Keratinocyte (primary cell): ENCODE measurements at regions not wholly inside any gene's neighbourhood (a gene's known extent, or its start where the extent isn't known, plus 50 kb on each side); places are given as distances from the start of the nearest gene placed in this dataset.

Experiments
- DNase-seq: peaks from one replicate; pipeline ENCODE4 v3.0.0-alpha.2; 2011; ENCODE audit warnings: low read depth, missing footprints, low spot score
- FAIRE-seq: peaks from 2 replicates; lab custom pipeline; 2011; peaks lifted over from hg19 to GRCh38; lab: Jason Lieb, UNC
- H2AFZ ChIP-seq: 2 replicates; pipeline ENCODE4 v1.6.0; 2012; ENCODE audit warnings: low read length, control low read depth, inconsistent platforms; ENCODE audit not compliant: control insufficient read depth
- H3K27ac ChIP-seq: 2 replicates; pipeline ENCODE4 v1.5.1; 2011; ENCODE audit warnings: low read length; ENCODE audit not compliant: control insufficient read depth, insufficient read depth
- H3K27me3 ChIP-seq: 3 replicates; pipeline ENCODE4 v1.6.0; 2011; ENCODE audit warnings: low read length; ENCODE audit not compliant: control insufficient read depth, insufficient read depth; ENCODE audit errors: extremely low read depth
- H3K36me3 ChIP-seq, 2 experiments: 2 replicates in 1 of 2; 3 replicates in 1 of 2; pipeline ENCODE4 v1.5.1; 2011; ENCODE audit warnings: low read length in 2 of 2, mild to moderate bottlenecking in 1 of 2; ENCODE audit not compliant: control insufficient read depth in 2 of 2, insufficient read depth in 2 of 2; ENCODE audit errors: extremely low read depth in 1 of 2
- H3K4me1 ChIP-seq: 3 replicates; pipeline ENCODE4 v1.5.1; 2011; ENCODE audit warnings: low read length; ENCODE audit not compliant: control insufficient read depth, insufficient read depth; ENCODE audit errors: extremely low read depth
- H3K4me2 ChIP-seq: 3 replicates; pipeline ENCODE4 v1.6.0; 2011; ENCODE audit warnings: low read depth, low read length; ENCODE audit not compliant: control insufficient read depth, insufficient read depth; ENCODE audit errors: extremely low read depth
- H3K4me3 ChIP-seq, 3 experiments: fragments of 200-600 bp in 1 of 3; sonication (generic) in 1 of 3; 2 replicates in 2 of 3; 3 replicates in 1 of 3; pipeline ENCODE4 v1.5.1; 2011 to 2016; ENCODE audit warnings: low read length in 3 of 3, mild to moderate bottlenecking in 3 of 3, control low read depth in 2 of 3, inconsistent platforms in 1 of 3, low read depth in 1 of 3, mixed read lengths in 1 of 3, mixed run types in 1 of 3, moderate library complexity in 1 of 3; ENCODE audit not compliant: control insufficient read depth in 2 of 3, insufficient read depth in 2 of 3; ENCODE audit errors: extremely low read depth in 1 of 3
- H3K79me2 ChIP-seq: 2 replicates; pipeline ENCODE4 v1.6.0; 2012; ENCODE audit warnings: low read length; ENCODE audit not compliant: control insufficient read depth, insufficient read depth
- H3K9ac ChIP-seq: 3 replicates; pipeline ENCODE4 v1.6.0; 2011; ENCODE audit warnings: low read length; ENCODE audit not compliant: control insufficient read depth, insufficient read depth; ENCODE audit errors: extremely low read depth
- H3K9me1 ChIP-seq: 3 replicates; pipeline ENCODE4 v1.6.0; 2011; ENCODE audit warnings: low read length; ENCODE audit not compliant: control insufficient read depth, insufficient read depth; ENCODE audit errors: extremely low read depth
- H3K9me3 ChIP-seq: 2 replicates; pipeline ENCODE4 v1.5.1; 2012; ENCODE audit warnings: low read depth, low read length; ENCODE audit not compliant: control insufficient read depth
- H4K20me1 ChIP-seq: 3 replicates; pipeline ENCODE4 v1.6.0; 2011; ENCODE audit warnings: low read length; ENCODE audit not compliant: control insufficient read depth, insufficient read depth; ENCODE audit errors: extremely low read depth
- CTCF ChIP-seq, 3 experiments: IDR thresholded peaks in 1 of 3; conservative IDR thresholded peaks in 1 of 3; optimal IDR thresholded peaks in 1 of 3; 2 replicates in 2 of 3; 3 replicates in 1 of 3; pipeline versions ENCODE3 to v1.5.1; 2011; ENCODE audit warnings: low read length in 3 of 3, mild to moderate bottlenecking in 3 of 3, moderate library complexity in 2 of 3, control low read depth in 1 of 3, inconsistent platforms in 1 of 3; ENCODE audit not compliant: insufficient read depth in 2 of 3; ENCODE audit errors: extremely low read depth in 1 of 3
- EZH2 ChIP-seq: IDR thresholded peaks from one replicate; pipeline ENCODE4 v1.6.1; 2012; ENCODE audit warnings: inconsistent platforms, mild to moderate bottlenecking, low read length, moderate library complexity
- dilution Hi-C: fragments of 300-500 bp; cut with MboI; formaldehyde crosslinking; loops from one replicate; pipeline ENCODE4 v1.7.0; 2020; ENCODE audit warnings: low sequenced_read_pairs; ENCODE audit not compliant: extremely low pct_ligation_motif_present

DNA sequence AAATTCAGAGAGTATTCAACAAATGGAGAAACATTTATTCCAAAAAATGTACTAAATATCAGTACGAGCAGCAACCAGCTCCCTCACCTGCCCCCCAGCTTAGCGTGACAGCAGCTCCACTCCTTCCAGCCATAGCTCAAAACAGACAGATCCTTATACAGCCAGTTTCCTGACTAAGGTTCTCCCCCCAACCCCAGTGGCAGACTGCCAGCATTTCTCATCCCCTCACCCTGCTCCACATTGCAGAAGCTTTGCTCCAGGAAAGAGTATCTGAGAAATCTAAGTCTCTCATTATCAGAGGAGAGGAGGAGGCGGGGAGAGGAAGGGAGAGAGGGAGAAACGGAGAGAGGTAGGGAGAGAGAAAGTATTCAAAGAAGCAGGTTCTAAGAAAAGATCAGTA lies 53.3 kb upstream of the PASD1 start:
- Histone ChIP-seq H4K20me1 (no peaks in the 10 kb centered on the region), H3K4me2 (no peak overlapping the region), H3K9ac (no peak overlapping the region), H3K9me3 (no peaks in the 10 kb centered on the region), H3K4me3 (no peak overlapping the region), H3K9me1 (no peaks in the 10 kb centered on the region), H3K27ac (no peak overlapping the region), H3K79me2 (no peaks in the 10 kb centered on the region), H3K36me3 (no peaks in the 10 kb centered on the region), H3K4me1 (no peaks in the 10 kb centered on the region), H3K27me3 (peaks cover 4% of the 10 kb centered on the region), H2AFZ (no peak overlapping the region)
- DNase-seq (no peak), FAIRE-seq (no peak)
- dilution Hi-C loops: no loop called here
- TF ChIP-seq EZH2 (no peak), CTCF (optimal IDR thresholded peaks at IDR 0.05 in 1 of 3, IDR thresholded peaks at IDR 0.05 in 1 of 3, conservative IDR thresholded peaks at IDR 0.05 in 1 of 3; ENCODE audit: extremely low read depth in 1 of 3, insufficient read depth in 2 of 3, low read length in 3 of 3) (no peak)

GRCh38 chrX:151513472-151513871 lies 50.0 kb upstream of the PASD1 start:
- FAIRE-seq (no peak), DNase-seq (no peak)
- no peak overlapping the region for H2AFZ ChIP-seq
- no peak overlapping the region for H3K4me2 ChIP-seq
- H3K4me1 ChIP-seq: no peaks in the 10 kb centered on the region
- H3K9ac ChIP-seq: no peak overlapping the region
- no peaks in the 10 kb centered on the region for H3K79me2 ChIP-seq
- TF ChIP-seq EZH2 (no peak), CTCF (optimal IDR thresholded peaks at IDR 0.05 in 1 of 3, IDR thresholded peaks at IDR 0.05 in 1 of 3, conservative IDR thresholded peaks at IDR 0.05 in 1 of 3; ENCODE audit: extremely low read depth in 1 of 3, insufficient read depth in 2 of 3, low read length in 3 of 3) (no peak)
- no peaks in the 10 kb centered on the region for H3K27me3 ChIP-seq
- H3K4me3 ChIP-seq: no peak overlapping the region
- dilution Hi-C loops: no loop called here
- no peak overlapping the region for H3K27ac ChIP-seq
- no peaks in the 10 kb centered on the region for H3K9me3 ChIP-seq
- H3K36me3 ChIP-seq: no peaks in the 10 kb centered on the region
- H4K20me1 ChIP-seq: no peaks in the 10 kb centered on the region
- no peaks in the 10 kb centered on the region for H3K9me1 ChIP-seq
